ENCODE measurements at regions not wholly inside any gene's neighbourhood (a gene's known extent, or its start where the extent isn't known, plus 50 kb on each side); places are given as distances from the start of the nearest gene placed in this dataset.

DNA sequence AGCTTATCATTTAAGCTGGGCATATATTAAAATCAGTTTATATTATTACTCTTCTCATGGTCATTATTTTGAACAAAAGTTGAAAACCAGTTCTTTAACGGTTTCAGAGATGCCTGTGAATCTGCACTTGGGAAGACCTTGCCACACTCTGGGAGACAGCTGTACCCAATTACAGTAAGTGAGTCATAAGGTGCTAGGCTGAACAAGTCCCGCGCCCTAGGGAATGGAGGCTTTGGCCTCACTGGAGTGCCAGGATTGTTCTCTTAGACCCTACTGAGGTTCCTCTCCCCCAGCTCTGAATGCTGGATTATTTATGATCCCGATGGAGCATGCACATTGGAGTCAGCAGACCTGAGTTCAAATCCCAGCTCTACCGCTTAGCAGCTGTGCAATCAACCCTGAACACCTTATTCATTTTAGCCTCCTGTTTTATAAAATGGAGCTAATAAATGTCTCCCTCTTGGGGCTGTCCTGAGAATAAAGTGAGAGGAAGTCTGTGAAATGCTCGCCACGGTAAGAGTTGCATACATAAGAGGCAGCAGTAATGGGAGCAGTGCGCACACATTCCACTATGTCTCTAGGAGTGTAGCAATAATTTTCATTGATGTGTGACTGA is 266.2 kb downstream of the FOXD2 start:
- TF ChIP-seq CTCF (IDR thresholded peaks at IDR 0.05), result no peak
- no peak for TF ChIP-seq POLR2A (IDR thresholded peaks at IDR 0.05)

Measured in lower leg skin (tissue), 3 donors.